Stimulated activated CD4-positive, alpha-beta T cell treated with anti-CD3 and anti-CD28 coated beads, Interleukin-1b, Interleukin-23, amount 100 ng/mL, for 48 hours (primary cell): ENCODE measurements at regions not wholly inside any gene's neighbourhood (a gene's known extent, or its start where the extent isn't known, plus 50 kb on each side); places are given as distances from the start of the nearest gene placed in this dataset.

Experiments
- DNase-seq: peaks from one replicate; pipeline ENCODE4 v3.0.0-alpha.2; 2020

- no peak for DNase-seq
Measured at GRCh38 chr5:125263356-125263755, 516.9 kb upstream of the ZNF608 start.

GRCh38 chr5:125266106-125266505 is 519.7 kb upstream of the ZNF608 start:
- DNase-seq = no peak

- no peak for DNase-seq
Measured at GRCh38 chr5:125267636-125268248, 521.3 kb upstream of the ZNF608 start.

GRCh38 chr5:125269926-125270325 is 523.5 kb upstream of the ZNF608 start:
- no peak for DNase-seq

- no peak for DNase-seq
Measured at GRCh38 chr5:125272357-125272756, 525.9 kb upstream of the ZNF608 start.

GRCh38 chr5:125274211-125274610 is 527.8 kb upstream of the ZNF608 start:
- no peak for DNase-seq

GRCh38 chr5:125274938-125275724 is 528.7 kb upstream of the ZNF608 start:
- no peak for DNase-seq

GRCh38 chr5:125275725-125276090 is 529.3 kb upstream of the ZNF608 start:
- no peak for DNase-seq

- no peak for DNase-seq
Measured at GRCh38 chr5:125276096-125276495, 529.7 kb upstream of the ZNF608 start.

- DNase-seq = no peak
Measured at GRCh38 chr5:125277494-125278154, 531.2 kb upstream of the ZNF608 start.

- DNase-seq = no peak
Measured at GRCh38 chr5:125278711-125279110, 532.3 kb upstream of the ZNF608 start.

GRCh38 chr5:125281667-125282066 is 535.2 kb upstream of the ZNF608 start:
- no peak for DNase-seq

GRCh38 chr5:125283372-125283771 is 536.9 kb upstream of the ZNF608 start:
- no peak for DNase-seq

- DNase-seq = no peak
Measured at GRCh38 chr5:125286271-125286670, 539.8 kb upstream of the ZNF608 start.

- DNase-seq = no peak
Measured at GRCh38 chr5:125289606-125290005, 543.2 kb upstream of the ZNF608 start.

- no peak for DNase-seq
Measured at GRCh38 chr5:125290935-125291334, 544.5 kb upstream of the ZNF608 start.

GRCh38 chr5:125291447-125291846 is 545.0 kb upstream of the ZNF608 start:
- DNase-seq = no peak

- DNase-seq = no peak
Measured at GRCh38 chr5:125293223-125293622, 546.8 kb upstream of the ZNF608 start.

- DNase-seq = no peak
Measured at GRCh38 chr5:125293726-125294125, 547.3 kb upstream of the ZNF608 start.

GRCh38 chr5:125294844-125295243 is 548.4 kb upstream of the ZNF608 start:
- no peak for DNase-seq

- no peak for DNase-seq
Measured at GRCh38 chr5:125295405-125295872, 549.0 kb upstream of the ZNF608 start.

- no peak for DNase-seq
Measured at GRCh38 chr5:125298258-125298657, 551.8 kb upstream of the ZNF608 start.

GRCh38 chr5:125298746-125299379 is 552.4 kb upstream of the ZNF608 start:
- DNase-seq = no peak

GRCh38 chr5:125301711-125302110 is 555.3 kb upstream of the ZNF608 start:
- DNase-seq = no peak
